Memory B cell (primary cell): ENCODE measurements at regions not wholly inside any gene's neighbourhood (a gene's known extent, or its start where the extent isn't known, plus 50 kb on each side); places are given as distances from the start of the nearest gene placed in this dataset.
"Not testable (repeated sequence)": the region's sequence is repeated elsewhere in the genome, so short reads cannot be mapped to it uniquely, and the experiment has no call there.

Source experiments
- ATAC-seq: fragments of 150-1000 bp; cut with Tn5 transposase; 2 replicates; pipeline ENCODE4 v1.10.0; 2021; ENCODE audit warnings: low read depth, mild to moderate bottlenecking, moderate library complexity
- DNase-seq, 2 donors: peaks; one replicate each; pipeline ENCODE4 v3.0.0; 2022; ENCODE audit warnings: low spot score in 2 of 2
- H3K27ac Mint-ChIP-seq: one replicate; pipeline ENCODE4 v1.8.0; 2022; ENCODE audit warnings: mild to moderate bottlenecking, moderate library complexity, mixed read lengths
- H3K27me3 Mint-ChIP-seq: one replicate; pipeline ENCODE4 v1.8.0; 2022; ENCODE audit warnings: mixed read lengths
- H3K36me3 Mint-ChIP-seq: one replicate; pipeline ENCODE4 v1.8.0; 2022; ENCODE audit warnings: mild to moderate bottlenecking, mixed read lengths
- H3K4me1 Mint-ChIP-seq: one replicate; pipeline ENCODE4 v1.8.0; 2022; ENCODE audit warnings: mixed read lengths
- H3K4me3 Mint-ChIP-seq: one replicate; pipeline ENCODE4 v1.8.0; 2022; ENCODE audit warnings: mild to moderate bottlenecking, moderate library complexity, mixed read lengths
- H3K9me3 Mint-ChIP-seq: one replicate; pipeline ENCODE4 v1.8.0; 2022; ENCODE audit warnings: mixed read lengths

GRCh38 chr11:97487387-97487786, 1097.6 kb downstream of the JRKL start:
- Mint-ChIP-seq H3K27ac (no peak overlapping the region), H3K4me1 (no peaks in the 10 kb centered on the region), H3K27me3 (no peaks in the 10 kb centered on the region), H3K4me3 (no peak overlapping the region), H3K9me3 (peaks cover 9% of the 10 kb centered on the region), H3K36me3 (no peaks in the 10 kb centered on the region)
- DNase-seq = no peak
- ATAC-seq = no peak

GRCh38 chr11:97498891-97499290, 1109.1 kb downstream of the JRKL start:
- H3K27me3 Mint-ChIP-seq = no peaks in the 10 kb centered on the region

GRCh38 chr11:97502201-97502600, 1112.4 kb downstream of the JRKL start:
- H3K4me3 Mint-ChIP-seq = no peak overlapping the region
- no peaks in the 10 kb centered on the region for H3K36me3 Mint-ChIP-seq
- DNase-seq = no peak
- peaks cover 8% of the 10 kb centered on the region for H3K9me3 Mint-ChIP-seq
- H3K4me1 Mint-ChIP-seq = no peaks in the 10 kb centered on the region
- ATAC-seq = no peak
- no peak overlapping the region for H3K27ac Mint-ChIP-seq
- H3K27me3 Mint-ChIP-seq = no peaks in the 10 kb centered on the region

More at GRCh38 chr11:97498891-97499290, 1109.1 kb downstream of the JRKL start:
- no peaks in the 10 kb centered on the region for H3K36me3 Mint-ChIP-seq
- no peak overlapping the region for H3K27ac Mint-ChIP-seq
- no peaks in the 10 kb centered on the region for H3K4me1 Mint-ChIP-seq
- no peak overlapping the region for H3K4me3 Mint-ChIP-seq
- ATAC-seq (no peak), DNase-seq (no peak)
- peaks cover 11% of the 10 kb centered on the region for H3K9me3 Mint-ChIP-seq

GRCh38 chr11:97506076-97506759, 1116.4 kb downstream of the JRKL start:
- Mint-ChIP-seq H3K36me3 (no peaks in the 10 kb centered on the region), H3K9me3 (peaks cover 5% of the 10 kb centered on the region), H3K4me1 (no peaks in the 10 kb centered on the region), H3K4me3 (no peak overlapping the region), H3K27me3 (no peaks in the 10 kb centered on the region), H3K27ac (no peak overlapping the region)
- ATAC-seq (no peak), DNase-seq (no peak)

- no peak for ATAC-seq
- H3K4me1 Mint-ChIP-seq = no peaks in the 10 kb centered on the region
- H3K36me3 Mint-ChIP-seq = no peaks in the 10 kb centered on the region
- no peak overlapping the region for H3K4me3 Mint-ChIP-seq
- no peak for DNase-seq
- peaks cover 3% of the 10 kb centered on the region for H3K9me3 Mint-ChIP-seq
- H3K27me3 Mint-ChIP-seq = no peaks in the 10 kb centered on the region
- H3K27ac Mint-ChIP-seq = no peak overlapping the region
These were observed 1124.6 kb downstream of the JRKL start for GRCh38 chr11:97514446-97514845.

- DNase-seq (no peak), ATAC-seq (no peak)
- Mint-ChIP-seq H3K4me3 (no peak overlapping the region), H3K9me3 (peaks cover 6% of the 10 kb centered on the region), H3K36me3 (no peaks in the 10 kb centered on the region), H3K27me3 (no peaks in the 10 kb centered on the region), H3K4me1 (no peaks in the 10 kb centered on the region), H3K27ac (no peak overlapping the region)
These were observed 1126.9 kb downstream of the JRKL start for GRCh38 chr11:97516688-97517087.

- Mint-ChIP-seq H3K9me3 (no peaks in the 10 kb centered on the region), H3K27me3 (no peaks in the 10 kb centered on the region), H3K27ac (no peak overlapping the region), H3K4me1 (no peaks in the 10 kb centered on the region), H3K36me3 (no peaks in the 10 kb centered on the region), H3K4me3 (no peak overlapping the region)
- ATAC-seq (no peak), DNase-seq (no peak)
These were observed 1135.5 kb downstream of the JRKL start for GRCh38 chr11:97525273-97525672.

GRCh38 chr11:97537407-97538150, 1147.8 kb downstream of the JRKL start:
- Mint-ChIP-seq H3K27ac (no peak overlapping the region), H3K9me3 (peaks cover 12% of the 10 kb centered on the region), H3K4me3 (no peak overlapping the region), H3K4me1 (no peaks in the 10 kb centered on the region), H3K36me3 (no peaks in the 10 kb centered on the region), H3K27me3 (no peaks in the 10 kb centered on the region)
- DNase-seq (no peak), ATAC-seq (no peak)

GRCh38 chr11:97544431-97544830, 1154.6 kb downstream of the JRKL start:
- no peaks in the 10 kb centered on the region for H3K27me3 Mint-ChIP-seq
- H3K9me3 Mint-ChIP-seq = peaks cover 11% of the 10 kb centered on the region
- H3K4me1 Mint-ChIP-seq = no peaks in the 10 kb centered on the region
- no peak for DNase-seq
- no peak overlapping the region for H3K27ac Mint-ChIP-seq
- no peaks in the 10 kb centered on the region for H3K36me3 Mint-ChIP-seq
- H3K4me3 Mint-ChIP-seq = no peak overlapping the region
- ATAC-seq = no peak

GRCh38 chr11:97548280-97548679, 1158.5 kb downstream of the JRKL start:
- no peaks in the 10 kb centered on the region for H3K4me1 Mint-ChIP-seq
- ATAC-seq (no peak), DNase-seq (no peak)
- H3K9me3 Mint-ChIP-seq = peaks cover 7% of the 10 kb centered on the region
- H3K36me3 Mint-ChIP-seq = no peaks in the 10 kb centered on the region
- no peaks in the 10 kb centered on the region for H3K27me3 Mint-ChIP-seq
- no peak overlapping the region for H3K4me3 Mint-ChIP-seq
- H3K27ac Mint-ChIP-seq = no peak overlapping the region

- no peaks in the 10 kb centered on the region for H3K36me3 Mint-ChIP-seq
- H3K27me3 Mint-ChIP-seq = no peaks in the 10 kb centered on the region
- H3K27ac Mint-ChIP-seq = no peak overlapping the region
- H3K9me3 Mint-ChIP-seq = peaks cover 5% of the 10 kb centered on the region
- H3K4me3 Mint-ChIP-seq = no peak overlapping the region
- ATAC-seq = no peak
- no peak for DNase-seq
- no peaks in the 10 kb centered on the region for H3K4me1 Mint-ChIP-seq
These were observed 1167.6 kb downstream of the JRKL start for GRCh38 chr11:97557399-97557798.

- no peaks in the 10 kb centered on the region for H3K4me1 Mint-ChIP-seq
- H3K27me3 Mint-ChIP-seq = no peaks in the 10 kb centered on the region
- DNase-seq = no peak
- H3K36me3 Mint-ChIP-seq = no peaks in the 10 kb centered on the region
- H3K27ac Mint-ChIP-seq = no peak overlapping the region
- no peak for ATAC-seq
- H3K4me3 Mint-ChIP-seq = no peak overlapping the region
- peaks cover 13% of the 10 kb centered on the region for H3K9me3 Mint-ChIP-seq
These were observed 1178.0 kb downstream of the JRKL start for GRCh38 chr11:97567801-97568200.

- H3K4me1 Mint-ChIP-seq = no peaks in the 10 kb centered on the region
- H3K36me3 Mint-ChIP-seq = no peaks in the 10 kb centered on the region
- DNase-seq (no peak), ATAC-seq (no peak)
- H3K4me3 Mint-ChIP-seq = no peak overlapping the region
- no peak overlapping the region for H3K27ac Mint-ChIP-seq
- H3K27me3 Mint-ChIP-seq = no peaks in the 10 kb centered on the region
- H3K9me3 Mint-ChIP-seq = peaks cover 13% of the 10 kb centered on the region
These were observed 1180.8 kb downstream of the JRKL start for GRCh38 chr11:97570636-97571035.

GRCh38 chr11:97573771-97574170, 1184.0 kb downstream of the JRKL start:
- not testable (repeated sequence) for ATAC-seq, H3K36me3 Mint-ChIP-seq, DNase-seq, H3K27ac Mint-ChIP-seq, H3K27me3 Mint-ChIP-seq, H3K9me3 Mint-ChIP-seq, H3K4me1 Mint-ChIP-seq, H3K4me3 Mint-ChIP-seq
